ENCODE measurements at regions not wholly inside any gene's neighbourhood (a gene's known extent, or its start where the extent isn't known, plus 50 kb on each side); places are given as distances from the start of the nearest gene placed in this dataset.
"Not testable (repeated sequence)": the region's sequence is repeated elsewhere in the genome, so short reads cannot be mapped to it uniquely, and the experiment has no call there.

DNA sequence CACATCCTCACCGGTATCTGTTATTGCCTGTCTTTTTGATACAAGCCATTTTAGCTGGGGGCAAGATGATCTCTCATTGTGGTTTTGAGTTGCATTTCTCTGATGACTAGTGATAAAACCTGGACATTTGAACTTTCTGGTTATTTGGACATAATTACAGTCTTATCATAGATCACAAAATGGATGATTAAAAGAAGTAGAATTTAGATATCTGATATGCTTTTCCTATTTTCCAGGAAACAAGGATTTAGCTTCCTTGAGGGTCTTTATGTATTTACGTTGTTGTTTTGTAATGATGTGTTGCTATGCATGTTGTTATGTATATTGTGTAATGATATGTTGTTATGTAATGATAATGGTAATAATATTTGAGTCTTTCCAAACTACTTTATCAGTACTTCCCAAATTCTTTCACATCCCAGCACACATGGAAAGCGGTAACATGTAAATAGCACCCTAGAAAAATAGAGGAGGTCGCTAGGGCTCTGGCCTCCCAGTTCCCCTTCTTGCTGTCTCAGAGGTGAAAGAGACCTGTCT is 53.8 kb downstream of the GJD2 start:
- no peak for DNase-seq

DNA sequence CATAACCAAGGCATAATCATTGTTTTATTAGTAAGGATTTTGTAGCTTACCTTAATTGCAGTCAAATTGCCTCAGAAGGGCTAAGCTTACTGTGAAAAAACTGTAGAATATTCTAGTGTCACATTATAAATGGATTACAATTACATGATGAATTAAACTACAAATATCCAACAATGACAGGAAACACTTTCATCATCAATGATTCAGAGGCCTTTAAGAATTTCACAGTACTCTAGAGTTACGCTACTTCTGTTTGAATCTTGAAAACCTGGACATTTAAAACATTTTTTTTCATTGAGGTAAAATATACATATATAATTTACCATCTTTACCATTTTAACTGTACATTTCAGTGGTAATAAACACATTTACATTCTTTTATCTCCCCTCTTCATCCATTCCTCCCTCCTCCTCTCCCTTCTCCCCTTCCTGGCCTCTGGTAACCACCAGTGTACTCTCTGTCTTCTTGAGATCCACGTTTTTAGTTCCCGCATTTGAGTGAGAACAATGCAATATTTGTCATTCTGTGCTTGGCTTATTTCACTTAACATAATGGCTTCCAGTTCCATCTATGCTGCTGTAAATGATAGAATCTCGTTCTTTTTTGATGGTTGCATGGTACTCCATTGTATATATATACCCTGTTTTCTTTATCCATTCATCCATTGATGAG is 54.7 kb downstream of the GJD2 start:
- no peak for DNase-seq

DNA sequence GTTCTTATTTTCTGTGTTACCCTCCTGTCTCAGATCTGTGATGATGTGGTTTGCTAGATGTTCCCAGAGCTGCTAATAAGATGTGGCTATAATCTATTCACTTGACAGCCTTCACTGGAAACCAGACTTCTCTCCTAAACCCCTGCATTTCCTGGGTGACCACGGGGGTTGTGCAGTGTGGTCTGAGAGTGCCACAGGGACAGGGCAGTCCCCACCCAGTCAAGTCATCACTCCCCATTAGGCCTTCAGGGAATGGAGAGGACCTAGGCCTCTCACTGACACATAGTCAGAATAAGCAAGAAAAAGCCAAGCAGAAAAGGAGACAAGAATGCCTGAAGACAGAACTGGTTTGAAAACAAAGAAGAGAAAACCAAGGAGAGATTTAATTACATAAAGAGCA is 58.3 kb downstream of the GJD2 start:
- no peak for DNase-seq

DNA sequence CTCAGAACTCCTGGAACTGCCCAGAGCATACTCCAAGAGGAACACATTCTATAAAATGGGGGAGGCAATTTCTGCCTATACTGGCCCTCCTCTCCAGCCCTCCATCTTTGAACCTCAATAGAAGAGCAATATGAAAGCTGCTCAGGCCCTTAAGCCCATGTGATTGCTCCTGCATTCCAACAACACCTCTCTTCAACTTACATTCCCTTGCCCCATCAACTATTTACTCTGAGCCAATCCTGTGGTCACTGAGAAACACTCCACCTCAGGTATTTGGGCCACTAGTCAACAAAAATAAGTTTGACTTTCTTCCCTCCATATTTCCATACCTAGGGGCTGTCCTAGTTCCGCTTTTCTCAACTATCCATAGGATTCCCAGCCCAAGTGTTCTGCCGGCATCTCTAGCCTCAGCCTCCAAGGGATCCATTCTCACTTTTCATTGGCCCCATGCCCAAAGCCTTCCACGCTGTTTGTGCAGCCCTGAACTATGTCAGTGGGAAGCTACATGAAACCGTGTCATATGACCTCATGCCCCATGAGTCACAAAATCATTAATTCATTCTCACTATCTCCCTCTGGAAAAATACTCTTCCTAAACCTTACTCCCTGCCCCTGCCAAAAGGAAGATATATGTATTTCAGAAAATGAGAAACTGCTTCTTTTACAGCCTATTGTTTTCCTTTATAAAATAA is 61.6 kb downstream of the GJD2 start:
- no peak for DNase-seq

DNA sequence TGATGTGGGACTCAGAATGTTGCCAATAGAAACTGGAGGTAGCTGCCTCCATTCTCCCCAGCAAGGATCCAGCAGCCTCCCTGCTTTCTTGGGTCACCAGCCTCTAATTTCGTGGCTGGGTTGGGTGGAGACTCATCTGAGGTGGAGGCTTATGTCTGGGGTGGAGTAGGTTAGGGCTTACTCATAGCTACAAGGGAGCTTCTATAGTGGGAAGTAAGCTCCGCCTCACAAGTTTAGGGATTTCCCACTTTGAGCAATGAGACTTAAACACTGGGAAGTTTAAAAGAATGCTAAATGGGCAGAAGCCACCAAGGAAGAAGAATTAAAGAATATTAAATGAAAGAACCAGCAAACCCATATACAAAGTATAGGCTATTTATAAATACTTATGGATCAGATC is 63.8 kb downstream of the GJD2 start:
- no peak for DNase-seq

DNA sequence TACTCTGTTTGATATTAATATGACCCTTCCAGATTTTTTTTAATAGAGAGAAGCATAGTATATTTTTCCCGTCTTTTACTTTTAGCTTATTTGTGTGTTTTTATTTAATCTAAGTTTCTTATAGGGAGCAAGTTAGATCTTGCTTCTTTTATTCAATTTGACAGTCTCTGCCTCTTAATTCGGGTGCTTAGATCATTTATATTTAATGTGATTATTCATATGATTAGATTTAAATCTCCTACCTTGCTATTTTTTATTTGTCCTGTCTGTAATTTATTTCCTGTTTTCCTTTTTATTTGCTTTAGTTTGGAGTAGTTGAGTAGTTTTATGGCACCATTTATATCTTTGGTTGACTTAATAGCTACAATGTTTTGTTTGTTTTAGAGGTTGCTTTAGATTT is 66.1 kb downstream of the GJD2 start:
- DNase-seq: no peak

DNA sequence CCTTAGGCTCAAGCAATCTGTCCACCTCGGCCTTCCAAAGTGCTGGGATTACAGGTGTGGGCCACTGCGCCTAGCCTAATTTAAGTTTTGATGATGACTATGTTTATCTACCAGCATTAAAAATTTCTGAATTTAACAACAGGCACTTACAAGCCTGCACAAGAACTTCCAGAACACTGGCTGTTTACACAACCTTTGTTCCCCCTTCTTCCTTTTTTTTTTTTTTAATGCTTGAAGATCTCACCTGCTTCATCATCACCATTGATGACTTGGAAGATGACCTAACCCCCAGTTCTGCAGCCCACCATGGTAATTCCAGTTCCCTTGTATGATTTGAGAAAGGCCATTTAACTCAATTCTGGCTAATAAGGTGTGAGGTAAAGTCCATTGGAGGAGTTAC is 70.4 kb downstream of the GJD2 start:
- no peak for DNase-seq

DNA sequence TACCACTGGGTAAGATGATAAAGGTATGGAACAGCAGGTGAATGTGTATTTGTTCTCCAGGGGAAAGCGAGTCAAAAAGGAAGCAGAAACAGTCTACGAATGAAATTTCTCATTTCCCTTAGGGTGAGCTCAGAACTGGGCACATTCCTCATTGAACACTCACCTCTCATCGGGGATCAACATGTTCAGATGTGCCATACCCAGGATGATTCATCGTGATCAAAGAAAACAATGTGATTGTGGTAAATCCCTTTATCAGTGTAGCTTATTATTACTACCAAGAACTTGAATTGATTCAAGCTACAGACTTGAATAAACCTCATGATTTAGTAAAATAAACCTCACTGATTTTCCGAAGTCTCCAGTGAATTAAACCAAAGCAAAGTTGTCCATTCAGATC is 72.1 kb downstream of the GJD2 start:
- no peak for DNase-seq

DNA sequence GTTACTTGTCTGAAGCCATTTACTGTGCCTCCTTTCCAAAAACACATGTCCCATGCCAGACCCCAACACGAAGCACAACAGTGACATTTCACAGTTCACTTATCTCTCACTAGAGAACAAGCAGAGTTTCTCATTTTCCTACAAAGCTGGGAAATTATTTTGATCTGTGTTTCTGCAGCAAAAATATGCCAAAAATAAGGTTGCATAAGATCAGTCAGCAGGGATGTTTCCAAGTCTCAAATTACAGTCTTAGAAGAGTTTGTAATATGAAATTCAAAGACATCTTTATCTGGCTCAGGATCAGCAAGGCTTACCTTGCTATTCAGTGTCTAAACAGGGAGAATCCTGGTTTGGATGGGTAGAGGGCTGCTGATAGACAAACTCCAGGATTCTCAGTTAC is 75.5 kb downstream of the GJD2 start:
- DNase-seq: no peak

DNA sequence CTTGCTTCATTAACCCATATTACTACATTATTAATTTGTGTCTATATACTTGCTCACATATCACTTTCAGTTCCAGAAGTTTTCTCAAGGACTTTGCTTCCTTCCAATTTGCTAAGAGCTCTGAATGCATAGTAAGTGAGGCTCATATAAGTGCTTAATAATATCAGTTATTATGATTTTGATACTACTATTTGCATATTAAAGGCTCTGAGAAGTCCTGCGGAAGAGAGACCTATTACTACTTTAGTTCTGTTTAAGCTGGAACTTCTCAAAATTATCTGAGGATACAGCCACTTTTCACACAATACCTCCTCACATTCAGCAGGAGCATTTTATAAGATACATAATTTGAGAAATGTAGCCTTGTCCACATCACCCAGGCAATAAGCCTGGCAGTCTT is 81.6 kb downstream of the GJD2 start:
- DNase-seq: no peak

DNA sequence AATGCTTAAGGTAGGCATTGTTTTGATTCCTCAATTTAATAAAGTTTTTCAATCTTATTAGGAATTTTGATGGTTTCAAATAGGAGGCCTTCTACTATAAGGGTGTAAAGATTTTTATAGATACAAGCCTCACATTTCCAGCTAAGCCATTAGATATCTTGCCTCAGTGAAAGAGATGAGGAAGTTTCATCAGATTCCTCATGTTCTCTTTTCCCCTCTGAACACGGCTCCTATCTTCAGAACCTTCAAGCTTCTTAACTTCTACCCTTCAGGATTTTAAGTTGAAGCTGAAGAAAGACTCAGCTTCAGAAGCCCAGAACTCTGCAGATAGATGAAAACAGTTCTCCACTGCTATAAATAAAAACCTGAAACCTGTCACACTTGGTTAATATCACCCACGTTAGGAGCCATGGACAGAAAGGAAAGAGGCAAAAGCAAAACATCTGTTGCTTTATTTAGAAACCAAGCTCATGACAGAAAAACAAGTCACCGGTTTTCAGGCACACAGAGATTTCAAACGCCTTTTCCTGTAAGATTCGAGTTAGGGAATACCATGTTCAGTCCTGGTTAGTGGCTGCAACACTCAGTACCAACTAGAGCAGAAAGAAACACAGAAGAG is 82.2 kb upstream of the GOLGA8B start:
- DNase-seq: no peak

DNA sequence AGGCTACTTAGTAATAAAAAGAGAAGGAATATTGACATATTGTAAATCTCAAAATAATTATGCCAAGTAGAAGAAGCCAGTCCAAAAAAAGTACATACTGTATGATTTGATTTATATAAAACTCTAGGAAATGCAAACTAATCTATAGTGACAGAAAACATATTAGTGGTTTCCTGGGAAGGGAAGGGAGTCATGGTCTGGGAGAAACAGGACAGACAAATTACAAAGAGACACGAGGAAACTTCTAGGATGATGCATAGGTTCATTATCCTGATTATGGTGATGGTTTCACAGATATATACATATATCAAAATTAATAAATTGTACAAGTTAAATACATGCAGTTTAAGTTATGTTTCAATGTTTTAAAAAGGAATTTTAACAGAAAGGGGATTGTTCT is 81.0 kb upstream of the GOLGA8B start:
- no peak for DNase-seq

DNA sequence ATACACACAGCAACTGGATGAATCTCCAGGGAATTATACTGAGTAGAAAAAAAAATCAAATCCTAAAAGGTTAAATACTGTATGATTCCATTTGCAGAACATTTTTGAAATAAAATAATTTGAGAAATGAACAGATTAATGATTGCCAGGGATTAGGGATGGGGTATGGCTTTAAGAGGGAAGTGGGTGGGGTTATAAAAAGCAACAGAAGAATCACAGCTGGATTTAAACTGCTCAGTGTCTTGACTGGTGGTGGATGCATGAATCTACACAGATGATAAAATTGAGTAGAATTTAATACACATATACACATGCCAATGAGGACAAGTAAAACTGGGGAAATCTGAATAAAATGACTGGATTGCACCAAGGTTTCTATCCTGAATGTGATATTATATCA is 79.7 kb upstream of the GOLGA8B start:
- no peak for DNase-seq

DNA sequence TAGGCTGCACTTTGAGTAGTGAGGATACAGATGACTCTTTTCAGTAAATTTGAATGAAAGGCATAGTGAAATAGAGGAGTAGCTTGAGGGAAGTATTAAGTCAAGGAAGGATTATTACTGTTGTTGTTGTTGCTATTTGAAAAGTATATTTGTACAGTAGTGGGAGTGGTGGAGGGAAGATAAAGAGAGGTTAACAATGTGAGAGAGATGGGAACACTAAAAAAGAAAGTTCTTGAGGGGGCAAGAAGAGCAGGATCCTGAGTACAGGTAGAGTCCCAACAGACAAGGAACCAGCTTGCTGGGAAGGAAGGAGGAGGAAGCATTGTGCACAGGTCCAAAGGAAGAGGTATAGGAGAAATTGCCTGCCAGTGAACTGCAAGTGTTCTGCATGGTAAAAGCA is 75.6 kb upstream of the GOLGA8B start:
- DNase-seq: no peak

DNA sequence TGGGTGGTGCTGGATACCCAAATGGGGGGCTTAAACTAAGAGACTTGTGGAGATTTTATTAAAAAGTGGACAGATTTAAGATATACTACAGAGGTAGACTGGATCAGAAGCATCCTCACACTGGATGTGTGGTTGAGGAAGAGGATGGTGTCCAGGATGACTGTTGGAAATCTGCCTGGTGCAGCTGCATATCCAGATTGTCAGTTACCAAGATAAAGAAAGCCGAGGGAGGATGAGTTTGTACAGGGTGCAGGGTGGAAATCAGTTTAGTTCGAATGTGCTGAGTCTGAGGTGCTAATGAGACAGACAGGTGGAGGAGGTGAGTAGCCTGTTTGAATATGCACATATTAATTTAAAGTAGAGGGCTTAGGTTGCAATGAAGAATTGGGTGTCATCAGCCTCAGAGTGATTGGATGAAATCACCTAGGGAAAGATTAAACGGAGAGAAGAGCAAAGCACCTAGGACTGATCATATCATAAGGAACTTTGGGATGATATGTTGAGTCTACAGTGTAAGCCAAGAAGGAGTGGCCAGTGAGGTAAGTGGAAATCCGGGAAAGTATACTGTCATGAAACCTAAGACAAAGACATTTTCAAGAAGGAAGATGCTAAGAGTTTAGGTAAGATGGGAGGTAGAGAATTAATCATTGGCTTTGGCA is 74.1 kb upstream of the GOLGA8B start:
- no peak for DNase-seq

DNA sequence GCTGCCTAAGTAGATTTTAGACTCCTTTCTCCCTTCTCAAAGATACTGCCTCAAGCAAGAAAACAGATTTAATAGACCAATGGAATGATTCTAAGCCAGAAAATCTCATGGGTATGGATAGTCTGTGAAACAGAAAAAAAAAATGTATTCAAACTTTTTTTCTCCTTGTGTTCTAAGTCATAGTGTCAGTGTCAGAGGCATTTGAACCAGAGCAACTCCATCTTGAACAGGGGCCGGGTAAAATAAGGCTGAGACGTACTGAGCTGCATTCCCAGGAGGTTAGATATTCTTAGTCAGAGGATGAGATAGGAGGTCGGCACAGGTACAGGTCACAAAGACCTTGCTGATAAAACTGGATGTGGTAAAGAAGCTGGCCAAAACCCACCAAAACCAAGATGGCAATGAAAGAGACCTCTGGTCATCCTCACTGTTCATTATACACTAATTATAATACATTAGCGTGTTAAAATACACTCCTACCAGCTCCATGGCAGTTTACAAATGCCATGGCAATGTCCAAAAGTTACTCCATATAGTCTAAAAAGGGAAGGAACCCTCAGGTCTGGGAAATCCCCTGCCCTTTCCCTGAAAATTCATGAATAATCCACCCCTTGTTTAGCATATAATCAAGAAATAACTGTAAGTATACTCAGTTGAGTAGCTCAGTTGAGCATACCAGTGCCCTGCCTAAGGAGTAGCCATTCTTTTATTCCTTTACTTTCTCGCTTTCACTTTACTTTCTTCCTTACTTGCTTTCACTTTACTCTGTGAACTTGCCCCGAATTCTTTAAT is 72.8 kb upstream of the GOLGA8B start:
- DNase-seq: no peak

DNA sequence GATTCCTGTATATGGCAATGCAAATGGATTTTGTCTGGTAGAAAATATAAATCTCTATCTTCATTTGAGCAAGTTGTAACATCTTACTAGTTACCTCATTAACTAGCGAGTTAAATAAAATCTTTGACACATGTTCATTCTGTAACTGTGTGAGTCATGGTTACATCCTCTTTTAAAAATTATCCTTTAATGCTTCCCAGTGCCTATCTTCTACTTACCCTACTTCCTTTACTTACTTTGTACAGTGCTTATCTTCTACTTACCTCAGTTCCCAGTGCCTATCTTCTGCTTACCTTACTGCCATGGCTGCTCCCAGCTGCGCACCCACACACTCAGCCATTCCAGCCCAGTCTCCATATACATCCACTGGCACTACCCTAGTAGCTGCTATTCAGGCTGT is 71.9 kb upstream of the GOLGA8B start:
- DNase-seq: no peak

DNA sequence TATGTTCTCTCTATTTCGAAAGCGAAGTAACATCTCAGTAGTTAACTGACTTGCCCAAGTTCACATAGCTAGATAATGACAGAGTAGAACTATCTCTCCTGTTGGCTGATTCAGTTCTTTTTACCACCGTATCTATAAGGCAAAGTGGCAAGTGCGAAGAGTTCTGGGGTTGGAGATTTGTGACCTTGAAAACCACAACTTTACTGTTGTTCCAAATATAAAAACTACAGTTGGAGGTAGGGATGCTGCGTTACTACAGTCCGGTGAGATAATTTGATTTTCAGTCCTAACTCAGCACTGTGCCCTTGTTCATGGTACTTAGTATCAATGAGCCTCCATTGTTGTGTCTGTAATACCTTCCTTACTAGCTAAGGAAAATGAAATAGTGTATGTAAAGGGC is 71.2 kb upstream of the GOLGA8B start:
- DNase-seq: no peak

DNA sequence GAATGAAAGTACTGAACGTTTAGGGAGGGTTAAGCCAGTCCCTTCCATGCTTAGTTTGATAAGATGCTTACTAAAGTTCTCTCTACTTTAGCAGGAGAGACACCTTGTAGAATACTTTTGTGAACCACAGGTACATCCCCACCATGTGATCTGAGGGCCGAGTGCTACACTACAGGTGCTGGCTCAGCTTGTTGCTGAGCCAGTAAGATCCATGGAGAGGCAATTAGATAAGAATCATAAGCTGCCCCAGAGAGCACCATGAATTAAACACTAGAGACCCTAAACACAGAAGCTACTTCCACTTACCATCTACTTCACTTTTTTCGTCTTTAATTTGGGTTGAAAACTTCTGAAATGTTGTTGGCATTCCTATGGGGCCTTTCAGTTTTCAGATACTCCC is 70.5 kb upstream of the GOLGA8B start:
- no peak for DNase-seq

DNA sequence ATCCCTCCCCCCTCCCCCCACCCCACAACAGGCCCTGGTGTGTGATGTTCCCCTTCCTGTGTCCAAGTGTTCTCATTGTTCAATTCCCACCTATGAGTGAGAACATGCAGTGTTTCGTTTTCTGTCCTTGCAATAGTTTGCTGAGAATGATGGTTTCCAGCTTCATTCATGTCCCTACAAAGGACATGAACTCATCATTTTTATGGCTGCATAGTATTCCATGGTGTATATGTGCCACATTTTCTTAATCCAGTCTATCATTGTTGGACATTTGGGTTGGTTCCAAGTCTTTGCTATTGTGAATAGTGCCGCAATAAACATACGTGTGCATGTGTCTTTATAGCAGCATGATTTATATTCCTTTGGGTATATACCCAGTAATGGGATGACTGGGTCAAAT is 69.9 kb upstream of the GOLGA8B start:
- DNase-seq: not testable (repeated sequence)

DNA sequence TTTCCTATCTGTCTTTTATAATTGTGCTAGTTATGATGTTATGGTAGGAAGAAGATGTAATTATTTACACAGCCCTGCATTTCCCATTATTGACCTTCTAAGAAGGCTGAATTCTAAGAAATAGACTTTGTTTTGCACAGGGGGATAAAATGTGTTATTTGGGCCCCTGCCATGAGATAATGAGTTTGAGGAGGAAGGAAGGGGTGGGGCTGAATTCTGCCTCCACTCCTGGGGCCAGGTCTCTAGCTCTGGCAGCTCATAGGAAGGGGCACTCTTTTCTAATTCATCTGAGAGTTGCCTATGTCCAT is 69.2 kb upstream of the GOLGA8B start:
- DNase-seq: no peak

DNA sequence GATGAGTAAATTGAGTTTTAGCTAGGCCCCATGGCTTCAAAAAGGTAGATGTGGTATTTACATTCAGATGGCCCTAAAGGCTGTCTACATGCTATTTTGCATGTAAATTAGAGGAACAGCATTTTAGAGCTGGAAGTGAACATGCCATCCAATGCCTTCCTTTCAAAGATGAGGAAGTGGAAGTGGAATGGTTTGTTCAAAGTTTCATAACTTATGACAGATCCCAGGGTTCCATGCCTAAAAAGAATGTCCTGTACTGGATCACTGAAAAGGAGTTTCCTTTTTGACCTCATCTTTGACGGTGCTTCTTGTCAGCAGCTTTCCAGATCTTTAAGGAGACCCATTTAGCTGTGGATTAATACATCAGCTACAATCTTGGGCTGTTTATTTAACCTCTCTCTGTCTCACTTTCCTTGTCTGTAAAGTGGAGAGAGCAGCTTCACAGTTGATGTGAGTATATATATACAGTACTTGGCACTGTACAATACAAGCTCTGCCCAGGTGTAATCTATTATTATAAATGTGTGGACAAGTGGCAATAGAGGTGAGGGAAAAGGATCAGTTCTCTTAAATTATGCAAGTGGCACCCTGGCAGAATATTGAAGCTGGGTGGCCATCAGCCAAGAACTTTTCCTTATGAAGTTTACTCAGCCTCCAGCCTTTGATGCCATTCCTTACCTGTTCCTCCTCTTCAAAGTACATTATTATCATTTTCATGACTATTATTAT is 68.7 kb upstream of the GOLGA8B start:
- DNase-seq: no peak

All from SHP77 (cell line).